ENCODE measurements at regions not wholly inside any gene's neighbourhood (a gene's known extent, or its start where the extent isn't known, plus 50 kb on each side); places are given as distances from the start of the nearest gene placed in this dataset.

GRCh38 chr2:104033399-104033798 lies 820.5 kb upstream of the POU3F3 start:
- TF ChIP-seq, protein P1, sequence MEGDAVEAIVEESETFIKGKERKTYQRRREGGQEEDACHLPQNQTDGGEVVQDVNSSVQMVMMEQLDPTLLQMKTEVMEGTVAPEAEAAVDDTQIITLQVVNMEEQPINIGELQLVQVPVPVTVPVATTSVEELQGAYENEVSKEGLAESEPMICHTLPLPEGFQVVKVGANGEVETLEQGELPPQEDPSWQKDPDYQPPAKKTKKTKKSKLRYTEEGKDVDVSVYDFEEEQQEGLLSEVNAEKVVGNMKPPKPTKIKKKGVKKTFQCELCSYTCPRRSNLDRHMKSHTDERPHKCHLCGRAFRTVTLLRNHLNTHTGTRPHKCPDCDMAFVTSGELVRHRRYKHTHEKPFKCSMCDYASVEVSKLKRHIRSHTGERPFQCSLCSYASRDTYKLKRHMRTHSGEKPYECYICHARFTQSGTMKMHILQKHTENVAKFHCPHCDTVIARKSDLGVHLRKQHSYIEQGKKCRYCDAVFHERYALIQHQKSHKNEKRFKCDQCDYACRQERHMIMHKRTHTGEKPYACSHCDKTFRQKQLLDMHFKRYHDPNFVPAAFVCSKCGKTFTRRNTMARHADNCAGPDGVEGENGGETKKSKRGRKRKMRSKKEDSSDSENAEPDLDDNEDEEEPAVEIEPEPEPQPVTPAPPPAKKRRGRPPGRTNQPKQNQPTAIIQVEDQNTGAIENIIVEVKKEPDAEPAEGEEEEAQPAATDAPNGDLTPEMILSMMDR (IDR thresholded peaks at IDR 0.05) = peak; percentile 87
- TF ChIP-seq EZH2phosphoT487 (IDR thresholded peaks at IDR 0.05) = no peak

All from neural progenitor cell (in vitro differentiated cells).